Keratinocyte (primary cell): ENCODE measurements at regions not wholly inside any gene's neighbourhood (a gene's known extent, or its start where the extent isn't known, plus 50 kb on each side); places are given as distances from the start of the nearest gene placed in this dataset.

Source experiments
- DNase-seq: peaks from one replicate; pipeline ENCODE4 v3.0.0-alpha.2; 2011; ENCODE audit warnings: low read depth, missing footprints, low spot score
- FAIRE-seq: peaks from 2 replicates; lab custom pipeline; 2011; peaks lifted over from hg19 to GRCh38; lab: Jason Lieb, UNC
- H2AFZ ChIP-seq: 2 replicates; pipeline ENCODE4 v1.6.0; 2012; ENCODE audit warnings: low read length, control low read depth, inconsistent platforms; ENCODE audit not compliant: control insufficient read depth
- H3K27ac ChIP-seq: 2 replicates; pipeline ENCODE4 v1.5.1; 2011; ENCODE audit warnings: low read length; ENCODE audit not compliant: control insufficient read depth, insufficient read depth
- H3K27me3 ChIP-seq: 3 replicates; pipeline ENCODE4 v1.6.0; 2011; ENCODE audit warnings: low read length; ENCODE audit not compliant: control insufficient read depth, insufficient read depth; ENCODE audit errors: extremely low read depth
- H3K36me3 ChIP-seq, 2 experiments: 2 replicates in 1 of 2; 3 replicates in 1 of 2; pipeline ENCODE4 v1.5.1; 2011; ENCODE audit warnings: low read length in 2 of 2, mild to moderate bottlenecking in 1 of 2; ENCODE audit not compliant: control insufficient read depth in 2 of 2, insufficient read depth in 2 of 2; ENCODE audit errors: extremely low read depth in 1 of 2
- H3K4me1 ChIP-seq: 3 replicates; pipeline ENCODE4 v1.5.1; 2011; ENCODE audit warnings: low read length; ENCODE audit not compliant: control insufficient read depth, insufficient read depth; ENCODE audit errors: extremely low read depth
- H3K4me2 ChIP-seq: 3 replicates; pipeline ENCODE4 v1.6.0; 2011; ENCODE audit warnings: low read depth, low read length; ENCODE audit not compliant: control insufficient read depth, insufficient read depth; ENCODE audit errors: extremely low read depth
- H3K4me3 ChIP-seq, 3 experiments: fragments of 200-600 bp in 1 of 3; sonication (generic) in 1 of 3; 2 replicates in 2 of 3; 3 replicates in 1 of 3; pipeline ENCODE4 v1.5.1; 2011 to 2016; ENCODE audit warnings: low read length in 3 of 3, mild to moderate bottlenecking in 3 of 3, control low read depth in 2 of 3, inconsistent platforms in 1 of 3, low read depth in 1 of 3, mixed read lengths in 1 of 3, mixed run types in 1 of 3, moderate library complexity in 1 of 3; ENCODE audit not compliant: control insufficient read depth in 2 of 3, insufficient read depth in 2 of 3; ENCODE audit errors: extremely low read depth in 1 of 3
- H3K79me2 ChIP-seq: 2 replicates; pipeline ENCODE4 v1.6.0; 2012; ENCODE audit warnings: low read length; ENCODE audit not compliant: control insufficient read depth, insufficient read depth
- H3K9ac ChIP-seq: 3 replicates; pipeline ENCODE4 v1.6.0; 2011; ENCODE audit warnings: low read length; ENCODE audit not compliant: control insufficient read depth, insufficient read depth; ENCODE audit errors: extremely low read depth
- H3K9me1 ChIP-seq: 3 replicates; pipeline ENCODE4 v1.6.0; 2011; ENCODE audit warnings: low read length; ENCODE audit not compliant: control insufficient read depth, insufficient read depth; ENCODE audit errors: extremely low read depth
- H3K9me3 ChIP-seq: 2 replicates; pipeline ENCODE4 v1.5.1; 2012; ENCODE audit warnings: low read depth, low read length; ENCODE audit not compliant: control insufficient read depth
- H4K20me1 ChIP-seq: 3 replicates; pipeline ENCODE4 v1.6.0; 2011; ENCODE audit warnings: low read length; ENCODE audit not compliant: control insufficient read depth, insufficient read depth; ENCODE audit errors: extremely low read depth
- CTCF ChIP-seq, 3 experiments: IDR thresholded peaks in 1 of 3; conservative IDR thresholded peaks in 1 of 3; optimal IDR thresholded peaks in 1 of 3; 2 replicates in 2 of 3; 3 replicates in 1 of 3; pipeline versions ENCODE3 to v1.5.1; 2011; ENCODE audit warnings: low read length in 3 of 3, mild to moderate bottlenecking in 3 of 3, moderate library complexity in 2 of 3, control low read depth in 1 of 3, inconsistent platforms in 1 of 3; ENCODE audit not compliant: insufficient read depth in 2 of 3; ENCODE audit errors: extremely low read depth in 1 of 3
- EZH2 ChIP-seq: IDR thresholded peaks from one replicate; pipeline ENCODE4 v1.6.1; 2012; ENCODE audit warnings: inconsistent platforms, mild to moderate bottlenecking, low read length, moderate library complexity
- dilution Hi-C: fragments of 300-500 bp; cut with MboI; formaldehyde crosslinking; loops from one replicate; pipeline ENCODE4 v1.7.0; 2020; ENCODE audit warnings: low sequenced_read_pairs; ENCODE audit not compliant: extremely low pct_ligation_motif_present

DNA sequence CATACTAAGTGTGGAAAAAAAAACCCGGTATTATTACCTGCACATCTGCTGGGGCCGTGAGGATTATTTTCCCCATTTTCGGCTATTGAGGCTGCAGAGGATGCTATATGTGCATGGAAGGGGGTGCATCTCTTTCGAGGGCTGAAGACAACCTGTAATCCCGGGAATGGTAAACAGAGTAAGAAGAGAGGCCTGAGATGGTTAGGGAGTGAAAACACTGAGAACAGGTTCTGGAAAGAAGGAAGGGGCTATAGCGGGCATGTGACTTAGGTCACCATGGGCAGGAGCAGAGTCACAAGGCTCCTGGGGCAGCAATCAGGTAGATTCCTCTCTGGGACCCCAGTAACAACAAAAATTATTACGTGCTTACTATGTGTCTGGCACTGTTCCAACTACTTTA lies 299.1 kb downstream of the RRAGC start:
- Histone ChIP-seq H3K4me1 (peaks cover 16% of the 10 kb centered on the region), H3K27ac (no peak overlapping the region), H3K4me3 (no peak overlapping the region), H3K36me3 (no peaks in the 10 kb centered on the region), H3K4me2 (peak overlapping the region; percentile 59), H3K9ac (no peak overlapping the region), H4K20me1 (no peaks in the 10 kb centered on the region), H3K9me1 (no peaks in the 10 kb centered on the region), H3K27me3 (peaks cover 31% of the 10 kb centered on the region), H3K79me2 (no peaks in the 10 kb centered on the region), H2AFZ (no peak overlapping the region), H3K9me3 (no peaks in the 10 kb centered on the region)
- dilution Hi-C loops: no loop called here
- no peak for DNase-seq
- FAIRE-seq: no peak
- TF ChIP-seq CTCF (optimal IDR thresholded peaks at IDR 0.05 in 1 of 3, IDR thresholded peaks at IDR 0.05 in 1 of 3, conservative IDR thresholded peaks at IDR 0.05 in 1 of 3; ENCODE audit: extremely low read depth in 1 of 3, insufficient read depth in 2 of 3, low read length in 3 of 3) (no peak), EZH2 (no peak)

GRCh38 chr1:38559446-38560165 lies 300.0 kb downstream of the RRAGC start:
- Histone ChIP-seq H3K4me1 (peaks cover 16% of the 10 kb centered on the region), H3K4me2 (peak overlapping the region; percentile 77), H3K36me3 (no peaks in the 10 kb centered on the region), H4K20me1 (no peaks in the 10 kb centered on the region), H3K4me3 (peak overlapping the region in 1 of 3 experiments; percentile 45), H3K9me1 (no peaks in the 10 kb centered on the region), H3K9ac (peak overlapping the region; percentile 4), H3K27me3 (peaks cover 26% of the 10 kb centered on the region), H3K9me3 (no peaks in the 10 kb centered on the region), H3K79me2 (no peaks in the 10 kb centered on the region), H2AFZ (peak overlapping the region; percentile 84), H3K27ac (no peak overlapping the region)
- peak; percentile 34 for FAIRE-seq
- DNase-seq: no peak
- TF ChIP-seq EZH2: no peak
- no peak for TF ChIP-seq CTCF (optimal IDR thresholded peaks at IDR 0.05 in 1 of 3, IDR thresholded peaks at IDR 0.05 in 1 of 3, conservative IDR thresholded peaks at IDR 0.05 in 1 of 3; ENCODE audit: extremely low read depth in 1 of 3, insufficient read depth in 2 of 3, low read length in 3 of 3)
- dilution Hi-C loops: no loop called here
